Nephron progenitor cell (in vitro differentiated cells): ENCODE measurements at regions not wholly inside any gene's neighbourhood (a gene's known extent, or its start where the extent isn't known, plus 50 kb on each side); places are given as distances from the start of the nearest gene placed in this dataset.

Source experiments
- DNase-seq: peaks from one replicate; pipeline ENCODE4 v3.0.0; 2021
- H3K27ac Mint-ChIP-seq: 2 replicates; pipeline ENCODE4 v1.8.0; 2021; ENCODE audit warnings: mild to moderate bottlenecking, moderate library complexity, mixed read lengths
- H3K27me3 Mint-ChIP-seq: 2 replicates; pipeline ENCODE4 v1.8.0; 2021; ENCODE audit warnings: mild to moderate bottlenecking, low read depth, mixed read lengths; ENCODE audit not compliant: poor library complexity
- H3K36me3 Mint-ChIP-seq: 2 replicates; pipeline ENCODE4 v1.8.0; 2021; ENCODE audit warnings: low read depth, mixed read lengths
- H3K4me1 Mint-ChIP-seq: 2 replicates; pipeline ENCODE4 v1.8.0; 2021; ENCODE audit warnings: mixed read lengths
- H3K4me3 Mint-ChIP-seq: 2 replicates; pipeline ENCODE4 v1.8.0; 2021; ENCODE audit warnings: mild to moderate bottlenecking, moderate library complexity, mixed read lengths
- H3K9me3 Mint-ChIP-seq: 2 replicates; pipeline ENCODE4 v1.8.0; 2021; ENCODE audit warnings: mild to moderate bottlenecking, moderate library complexity, mixed read lengths
- TF ChIP-seq, protein P1 (sequence below): fragments of 200-600 bp; sonication (generic); IDR thresholded peaks from 2 replicates; pipeline ENCODE4 v1.5.0; 2021; ENCODE audit warnings: antibody characterized with exemption

DNA sequence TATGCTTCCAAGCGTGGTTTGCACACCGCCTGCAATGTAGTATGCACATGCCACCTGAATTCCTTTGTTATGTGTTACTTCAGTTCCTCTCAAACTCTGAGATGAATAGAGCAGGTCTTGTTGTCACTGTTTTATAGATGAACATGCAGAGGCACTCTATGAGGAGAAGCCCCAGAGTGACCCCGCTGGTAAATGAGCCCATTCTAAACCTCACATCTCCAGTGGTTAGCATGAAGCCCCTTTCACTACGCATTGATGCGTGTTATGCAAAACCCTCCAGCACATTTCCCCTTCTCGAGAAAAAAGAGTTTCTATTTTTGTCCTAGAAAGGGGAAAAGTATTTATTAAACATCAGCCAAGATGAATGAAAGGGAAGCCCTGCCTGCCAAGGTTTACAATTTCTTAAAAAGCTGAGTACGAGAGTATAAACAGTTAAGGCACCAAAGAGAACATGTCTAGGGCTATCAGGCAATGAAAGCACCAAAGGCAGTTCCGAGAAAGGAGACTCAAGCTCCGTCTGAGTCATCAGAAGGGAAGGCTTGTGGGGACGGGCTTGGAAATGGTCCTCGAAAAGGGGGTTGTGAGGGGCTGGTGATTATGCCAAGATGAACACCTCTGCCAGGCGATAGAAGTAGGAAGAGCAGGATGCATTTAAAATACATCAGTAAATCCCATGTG, 58.7 kb upstream of the PFKP start:
- Mint-ChIP-seq H3K27ac (no peak overlapping the region), H3K27me3 (peaks cover 10% of the 10 kb centered on the region), H3K4me3 (no peak overlapping the region), H3K9me3 (peaks cover 6% of the 10 kb centered on the region), H3K4me1 (peaks cover 19% of the 10 kb centered on the region), H3K36me3 (no peaks in the 10 kb centered on the region)
- DNase-seq = no peak
- TF ChIP-seq, protein P1, sequence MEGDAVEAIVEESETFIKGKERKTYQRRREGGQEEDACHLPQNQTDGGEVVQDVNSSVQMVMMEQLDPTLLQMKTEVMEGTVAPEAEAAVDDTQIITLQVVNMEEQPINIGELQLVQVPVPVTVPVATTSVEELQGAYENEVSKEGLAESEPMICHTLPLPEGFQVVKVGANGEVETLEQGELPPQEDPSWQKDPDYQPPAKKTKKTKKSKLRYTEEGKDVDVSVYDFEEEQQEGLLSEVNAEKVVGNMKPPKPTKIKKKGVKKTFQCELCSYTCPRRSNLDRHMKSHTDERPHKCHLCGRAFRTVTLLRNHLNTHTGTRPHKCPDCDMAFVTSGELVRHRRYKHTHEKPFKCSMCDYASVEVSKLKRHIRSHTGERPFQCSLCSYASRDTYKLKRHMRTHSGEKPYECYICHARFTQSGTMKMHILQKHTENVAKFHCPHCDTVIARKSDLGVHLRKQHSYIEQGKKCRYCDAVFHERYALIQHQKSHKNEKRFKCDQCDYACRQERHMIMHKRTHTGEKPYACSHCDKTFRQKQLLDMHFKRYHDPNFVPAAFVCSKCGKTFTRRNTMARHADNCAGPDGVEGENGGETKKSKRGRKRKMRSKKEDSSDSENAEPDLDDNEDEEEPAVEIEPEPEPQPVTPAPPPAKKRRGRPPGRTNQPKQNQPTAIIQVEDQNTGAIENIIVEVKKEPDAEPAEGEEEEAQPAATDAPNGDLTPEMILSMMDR = no peak

DNA sequence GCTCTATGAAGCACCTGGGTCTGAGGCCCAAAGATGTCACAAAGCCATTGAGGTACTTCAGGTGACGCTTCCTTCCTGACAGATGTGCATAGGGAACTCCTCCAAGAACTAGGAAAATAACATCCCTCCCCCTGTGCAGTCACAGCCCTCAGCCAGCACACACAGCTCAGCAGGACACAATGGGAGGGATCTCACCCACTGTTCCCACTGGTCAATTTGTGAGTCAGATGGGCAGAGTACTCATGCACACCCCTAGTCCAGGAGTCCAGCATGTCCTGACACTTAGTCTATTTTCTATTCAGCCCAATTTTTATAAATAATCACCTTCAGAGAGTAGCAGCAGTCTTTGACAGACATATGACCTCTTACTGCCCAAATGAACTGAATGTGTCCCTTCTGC, 60.7 kb upstream of the PFKP start:
- H3K4me3 Mint-ChIP-seq = no peak overlapping the region
- no peaks in the 10 kb centered on the region for H3K9me3 Mint-ChIP-seq
- H3K27me3 Mint-ChIP-seq = peaks cover 3% of the 10 kb centered on the region
- no peaks in the 10 kb centered on the region for H3K36me3 Mint-ChIP-seq
- peaks cover 19% of the 10 kb centered on the region for H3K4me1 Mint-ChIP-seq
- TF ChIP-seq, protein P1 = no peak
- no peak overlapping the region for H3K27ac Mint-ChIP-seq
- no peak for DNase-seq

DNA sequence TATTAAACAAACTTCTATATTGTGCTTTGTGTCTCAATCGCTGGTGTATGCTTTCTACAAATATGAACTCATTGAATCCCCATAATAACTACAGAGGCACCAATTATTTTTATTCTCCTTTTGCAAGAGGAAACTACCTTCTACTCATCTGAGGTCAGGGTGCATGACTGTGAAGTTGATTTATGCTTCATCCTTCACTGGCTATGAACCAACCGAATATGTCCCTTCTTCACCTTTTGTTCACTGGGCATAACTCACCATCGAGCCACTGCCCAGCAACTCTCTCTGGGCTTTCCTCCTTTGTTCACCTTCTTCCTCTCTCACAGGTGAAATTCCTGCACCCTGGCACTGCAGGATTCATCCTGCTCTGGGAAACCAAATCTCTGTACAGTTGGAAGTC, 61.3 kb upstream of the PFKP start:
- no peak overlapping the region for H3K27ac Mint-ChIP-seq
- H3K4me1 Mint-ChIP-seq = peaks cover 19% of the 10 kb centered on the region
- no peak for DNase-seq
- TF ChIP-seq, protein P1 = no peak
- no peak overlapping the region for H3K4me3 Mint-ChIP-seq
- H3K36me3 Mint-ChIP-seq = no peaks in the 10 kb centered on the region
- no peaks in the 10 kb centered on the region for H3K9me3 Mint-ChIP-seq
- H3K27me3 Mint-ChIP-seq = peaks cover 6% of the 10 kb centered on the region

DNA sequence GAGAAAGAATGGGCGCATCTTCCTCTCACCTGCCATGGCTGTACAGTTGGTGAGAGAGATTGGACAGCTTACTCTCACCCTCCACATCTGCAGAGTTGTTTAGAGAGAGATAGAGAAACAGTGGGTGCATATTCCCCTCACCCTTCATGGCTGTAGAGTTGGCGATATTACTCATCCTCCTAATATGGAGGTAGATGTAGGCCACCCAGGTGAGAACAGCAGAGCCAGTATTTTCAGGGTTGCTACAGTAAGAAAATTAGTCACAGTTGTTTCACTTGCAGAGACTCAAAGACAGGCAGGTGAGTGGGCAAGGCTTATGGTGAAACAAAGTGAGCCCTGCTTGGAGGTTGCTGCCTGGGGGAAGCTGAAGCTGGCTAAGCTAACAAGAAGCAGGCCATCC, 65.0 kb upstream of the PFKP start:
- TF ChIP-seq, protein P1 = no peak
- Mint-ChIP-seq H3K27ac (no peak overlapping the region), H3K9me3 (peaks cover 10% of the 10 kb centered on the region), H3K27me3 (peaks cover 6% of the 10 kb centered on the region), H3K4me1 (peaks cover 16% of the 10 kb centered on the region), H3K4me3 (no peak overlapping the region), H3K36me3 (peaks cover 5% of the 10 kb centered on the region)
- no peak for DNase-seq

DNA sequence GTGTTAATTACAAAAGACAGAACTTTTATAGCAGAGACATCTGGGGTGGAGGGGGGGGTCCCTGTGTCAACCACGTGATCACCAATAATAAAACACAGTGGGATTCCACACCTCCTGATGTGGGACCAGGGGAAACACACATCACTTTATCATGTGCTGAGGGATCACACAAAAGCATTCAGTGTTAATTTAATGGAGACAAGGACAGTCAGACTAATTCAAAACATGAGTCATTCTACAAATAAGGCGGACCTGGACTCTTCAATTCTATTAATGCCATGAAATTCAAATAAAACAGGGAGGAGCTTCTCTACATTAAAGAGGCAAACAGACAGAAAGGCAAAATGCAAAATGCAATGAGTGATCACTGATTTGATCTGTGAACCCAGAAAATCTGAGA, 67.3 kb upstream of the PFKP start:
- peaks cover 9% of the 10 kb centered on the region for H3K4me1 Mint-ChIP-seq
- no peak for DNase-seq
- no peak overlapping the region for H3K27ac Mint-ChIP-seq
- peaks cover 6% of the 10 kb centered on the region for H3K27me3 Mint-ChIP-seq
- TF ChIP-seq, protein P1 = no peak
- peaks cover 8% of the 10 kb centered on the region for H3K36me3 Mint-ChIP-seq
- H3K9me3 Mint-ChIP-seq = peaks cover 23% of the 10 kb centered on the region
- no peak overlapping the region for H3K4me3 Mint-ChIP-seq
